ENCODE measurements at regions not wholly inside any gene's neighbourhood (a gene's known extent, or its start where the extent isn't known, plus 50 kb on each side); places are given as distances from the start of the nearest gene placed in this dataset.

- TF ChIP-seq CTCF (IDR thresholded peaks at IDR 0.05) (no peak), POLR2A (IDR thresholded peaks at IDR 0.05) (no peak)
Observed at GRCh38 chr10:124217906-124218804, 124.8 kb upstream of the CHST15 start.

Data from Peyer's patch (tissue), 4 donors.